ENCODE measurements at regions not wholly inside any gene's neighbourhood (a gene's known extent, or its start where the extent isn't known, plus 50 kb on each side); places are given as distances from the start of the nearest gene placed in this dataset.

DNA sequence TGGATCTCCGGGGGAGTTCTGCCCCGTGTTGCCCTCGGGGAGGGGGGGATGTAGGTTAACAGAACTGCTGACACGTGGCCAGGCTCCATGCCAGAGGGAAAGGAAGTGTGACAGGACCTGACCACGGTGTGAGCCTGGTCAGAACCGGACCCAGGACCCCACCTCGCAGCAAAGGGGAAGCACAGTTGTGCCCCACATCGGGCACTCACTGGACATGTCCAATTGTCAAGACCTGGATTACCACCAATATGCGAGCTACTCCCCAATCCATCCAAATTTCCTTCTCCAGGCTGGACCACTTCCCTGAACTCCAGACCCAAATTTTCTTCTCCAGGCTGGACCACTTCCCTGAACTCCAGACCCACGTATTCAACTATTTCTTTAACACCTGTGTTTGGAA, 78.8 kb upstream of the PIWIL1 start:
- H3K27me3 ChIP-seq: peaks cover 35% of the 10 kb centered on the region
- H3K36me3 ChIP-seq: no peaks in the 10 kb centered on the region
- TF ChIP-seq, protein P1, sequence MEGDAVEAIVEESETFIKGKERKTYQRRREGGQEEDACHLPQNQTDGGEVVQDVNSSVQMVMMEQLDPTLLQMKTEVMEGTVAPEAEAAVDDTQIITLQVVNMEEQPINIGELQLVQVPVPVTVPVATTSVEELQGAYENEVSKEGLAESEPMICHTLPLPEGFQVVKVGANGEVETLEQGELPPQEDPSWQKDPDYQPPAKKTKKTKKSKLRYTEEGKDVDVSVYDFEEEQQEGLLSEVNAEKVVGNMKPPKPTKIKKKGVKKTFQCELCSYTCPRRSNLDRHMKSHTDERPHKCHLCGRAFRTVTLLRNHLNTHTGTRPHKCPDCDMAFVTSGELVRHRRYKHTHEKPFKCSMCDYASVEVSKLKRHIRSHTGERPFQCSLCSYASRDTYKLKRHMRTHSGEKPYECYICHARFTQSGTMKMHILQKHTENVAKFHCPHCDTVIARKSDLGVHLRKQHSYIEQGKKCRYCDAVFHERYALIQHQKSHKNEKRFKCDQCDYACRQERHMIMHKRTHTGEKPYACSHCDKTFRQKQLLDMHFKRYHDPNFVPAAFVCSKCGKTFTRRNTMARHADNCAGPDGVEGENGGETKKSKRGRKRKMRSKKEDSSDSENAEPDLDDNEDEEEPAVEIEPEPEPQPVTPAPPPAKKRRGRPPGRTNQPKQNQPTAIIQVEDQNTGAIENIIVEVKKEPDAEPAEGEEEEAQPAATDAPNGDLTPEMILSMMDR (IDR thresholded peaks at IDR 0.05; ENCODE audit: low read depth, low read length): no peak
- no peak for DNase-seq (ENCODE audit: low read depth in 1 of 2, low spot score in 1 of 2)
- no peak overlapping the region for H3K4me3 ChIP-seq
- H3K27ac ChIP-seq: no peak overlapping the region
- no peaks in the 10 kb centered on the region for H3K9me3 ChIP-seq (ENCODE audit: low read depth)
- no peaks in the 10 kb centered on the region for H3K4me1 ChIP-seq (ENCODE audit: low read depth)

DNA sequence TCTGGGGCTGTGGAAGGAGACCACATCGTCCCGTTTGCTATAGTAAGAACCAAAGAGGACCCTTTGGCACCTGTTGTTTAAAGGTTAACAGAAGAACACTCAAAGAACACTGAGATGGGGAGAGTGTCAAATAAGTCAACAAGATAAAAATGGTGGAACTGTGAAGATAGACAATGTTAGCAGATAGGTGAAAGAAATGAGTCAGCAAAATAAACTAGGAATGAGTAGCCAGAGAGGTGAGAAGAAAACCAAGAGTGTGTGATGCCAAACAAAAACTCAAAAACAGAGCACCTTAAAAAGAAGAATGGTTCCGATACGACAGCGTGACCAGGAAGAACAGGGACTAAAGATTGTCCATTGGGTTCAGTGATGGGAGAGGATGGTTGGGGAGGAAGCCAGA, 74.7 kb upstream of the PIWIL1 start:
- no peak for DNase-seq (ENCODE audit: low read depth in 1 of 2, low spot score in 1 of 2)
- Histone ChIP-seq H3K9me3 (ENCODE audit: low read depth) (no peaks in the 10 kb centered on the region), H3K27ac (no peak overlapping the region), H3K4me1 (ENCODE audit: low read depth) (no peaks in the 10 kb centered on the region), H3K27me3 (peaks cover 62% of the 10 kb centered on the region), H3K36me3 (no peaks in the 10 kb centered on the region), H3K4me3 (no peak overlapping the region)
- TF ChIP-seq, protein P1 (IDR thresholded peaks at IDR 0.05; ENCODE audit: low read depth, low read length): no peak

DNA sequence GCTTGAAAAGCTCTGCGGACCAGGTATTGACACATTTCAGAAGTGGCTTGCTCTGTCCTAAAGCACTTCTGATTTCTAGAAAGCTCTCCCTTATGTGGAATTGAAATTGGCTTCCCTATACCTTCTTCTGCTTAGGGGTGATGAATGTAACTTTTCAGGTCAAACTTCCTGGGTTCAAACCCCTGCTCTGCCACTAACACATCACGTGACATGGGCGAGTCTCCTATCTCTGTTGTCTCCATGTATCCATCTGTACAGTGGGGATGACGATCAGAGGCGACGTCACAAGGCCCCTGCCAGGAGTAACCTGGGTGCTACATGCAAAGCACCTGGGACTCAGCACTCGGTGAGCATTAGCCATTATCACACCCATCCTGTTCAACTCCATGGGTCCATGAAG, 73.7 kb upstream of the PIWIL1 start:
- Histone ChIP-seq H3K36me3 (no peaks in the 10 kb centered on the region), H3K4me1 (ENCODE audit: low read depth) (no peaks in the 10 kb centered on the region), H3K27me3 (peaks cover 69% of the 10 kb centered on the region), H3K9me3 (ENCODE audit: low read depth) (no peaks in the 10 kb centered on the region), H3K27ac (no peak overlapping the region), H3K4me3 (no peak overlapping the region)
- DNase-seq (ENCODE audit: low read depth in 1 of 2, low spot score in 1 of 2): no peak
- TF ChIP-seq, protein P1 (IDR thresholded peaks at IDR 0.05; ENCODE audit: low read depth, low read length): no peak

DNA sequence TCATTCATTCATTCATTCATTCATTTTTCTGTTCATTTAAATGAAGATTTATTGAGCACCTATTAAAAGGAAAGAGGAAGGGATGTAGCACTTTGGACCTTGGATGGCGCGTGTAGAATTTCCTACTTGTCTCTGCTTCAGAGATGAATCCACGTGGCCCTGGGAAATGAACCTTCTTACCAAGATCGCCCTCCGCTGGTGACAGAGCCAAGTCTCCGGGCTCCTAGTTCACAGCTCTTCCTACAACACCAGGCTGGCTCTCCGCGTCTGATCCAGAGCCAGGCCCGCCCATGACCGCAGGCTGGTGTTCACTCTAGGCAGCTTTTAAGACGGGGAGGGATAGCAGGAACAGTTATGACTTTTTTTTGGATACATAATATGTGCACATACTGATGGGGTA, 70.9 kb upstream of the PIWIL1 start:
- no peak overlapping the region for H3K27ac ChIP-seq
- H3K9me3 ChIP-seq (ENCODE audit: low read depth): no peaks in the 10 kb centered on the region
- TF ChIP-seq, protein P1 (IDR thresholded peaks at IDR 0.05; ENCODE audit: low read depth, low read length): no peak
- peaks cover 66% of the 10 kb centered on the region for H3K27me3 ChIP-seq
- H3K4me1 ChIP-seq (ENCODE audit: low read depth): no peaks in the 10 kb centered on the region
- H3K4me3 ChIP-seq: no peak overlapping the region
- no peaks in the 10 kb centered on the region for H3K36me3 ChIP-seq
- peak in 1 of 2 donors; percentile 15 for DNase-seq (ENCODE audit: low read depth in 1 of 2, low spot score in 1 of 2)

DNA sequence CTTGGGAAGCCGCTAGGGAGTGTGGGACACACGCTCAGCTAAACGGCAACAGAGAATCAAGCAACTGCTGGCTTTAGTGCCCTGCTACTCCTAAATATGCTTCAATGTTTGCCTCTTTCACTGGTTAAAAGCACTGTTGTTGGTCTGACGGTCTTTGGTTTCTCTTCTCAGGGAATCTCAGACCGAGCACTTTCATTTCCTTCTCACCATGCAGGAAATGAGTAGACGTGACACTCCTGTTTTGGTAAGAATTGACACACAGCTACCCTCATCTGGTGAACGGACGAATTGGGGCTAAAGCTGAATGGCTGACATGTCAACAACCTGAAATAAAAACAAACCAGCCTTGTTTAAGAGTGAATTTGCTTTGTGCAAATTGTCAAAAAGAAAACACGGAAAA, 57.5 kb upstream of the PIWIL1 start:
- Histone ChIP-seq H3K27ac (no peak overlapping the region), H3K4me1 (ENCODE audit: low read depth) (no peaks in the 10 kb centered on the region), H3K27me3 (peaks cover 19% of the 10 kb centered on the region), H3K4me3 (no peak overlapping the region), H3K36me3 (no peaks in the 10 kb centered on the region), H3K9me3 (ENCODE audit: low read depth) (no peaks in the 10 kb centered on the region)
- no peak for DNase-seq (ENCODE audit: low read depth in 1 of 2, low spot score in 1 of 2)
- TF ChIP-seq, protein P1 (IDR thresholded peaks at IDR 0.05; ENCODE audit: low read depth, low read length): no peak

DNA sequence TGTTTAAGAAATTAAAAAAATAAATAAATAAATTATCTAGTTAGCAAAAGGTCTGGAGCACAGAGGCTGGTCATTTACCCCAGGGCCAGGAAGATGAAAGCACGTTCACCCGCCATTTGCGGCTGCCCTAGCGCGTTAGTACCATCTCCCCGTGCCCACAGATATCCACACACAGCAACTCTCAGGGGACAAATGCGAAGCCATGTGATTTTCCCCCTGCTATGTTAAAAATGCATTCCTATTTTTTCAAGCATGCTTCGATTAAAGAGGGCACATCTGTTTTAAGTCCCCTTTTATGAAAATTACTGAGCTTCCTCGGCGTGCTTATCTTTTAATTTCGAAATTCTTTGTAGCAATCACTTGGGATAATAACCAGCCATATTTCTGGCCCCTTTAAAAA, 56.9 kb upstream of the PIWIL1 start:
- no peaks in the 10 kb centered on the region for H3K9me3 ChIP-seq (ENCODE audit: low read depth)
- H3K27me3 ChIP-seq: peaks cover 17% of the 10 kb centered on the region
- TF ChIP-seq, protein P1 (IDR thresholded peaks at IDR 0.05; ENCODE audit: low read depth, low read length): no peak
- no peak for DNase-seq (ENCODE audit: low read depth in 1 of 2, low spot score in 1 of 2)
- no peak overlapping the region for H3K4me3 ChIP-seq
- H3K36me3 ChIP-seq: no peaks in the 10 kb centered on the region
- H3K27ac ChIP-seq: no peak overlapping the region
- no peaks in the 10 kb centered on the region for H3K4me1 ChIP-seq (ENCODE audit: low read depth)
